ENCODE measurements at regions not wholly inside any gene's neighbourhood (a gene's known extent, or its start where the extent isn't known, plus 50 kb on each side); places are given as distances from the start of the nearest gene placed in this dataset.

DNA sequence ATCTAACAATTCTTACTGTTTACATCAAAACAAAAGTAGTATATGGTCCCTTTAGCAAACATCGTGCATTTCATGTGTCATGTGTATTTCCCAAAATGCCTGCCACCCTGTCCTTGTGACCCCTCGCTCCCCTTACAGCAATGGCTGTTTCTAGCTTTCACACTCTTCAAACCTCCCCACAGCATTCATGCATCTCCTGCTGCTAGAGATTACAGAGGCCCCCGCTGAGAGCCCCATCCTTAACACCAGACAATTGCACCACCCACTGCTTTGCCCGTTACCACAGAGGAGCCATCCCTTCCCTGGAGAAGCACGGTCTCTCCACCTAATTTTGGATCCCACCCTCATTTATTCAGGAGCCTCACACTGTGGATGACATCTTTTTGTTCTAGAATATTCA lies 149.7 kb upstream of the IRX4 start:
- intact Hi-C loops (cut with DNase I) = loop anchor here in 1 of 4 donors (10.0 kb wide), 1 partner anchor 268 kb away; no protein-coding TSS in a partner anchor
- DNase-seq = no peak
- no peak overlapping the region for H3K4me3 ChIP-seq
- H3K27ac ChIP-seq = no peak overlapping the region
- TF ChIP-seq POLR2A (IDR thresholded peaks at IDR 0.05) (no peak), EP300 (IDR thresholded peaks at IDR 0.05) (no peak)
- TF ChIP-seq, protein P1, sequence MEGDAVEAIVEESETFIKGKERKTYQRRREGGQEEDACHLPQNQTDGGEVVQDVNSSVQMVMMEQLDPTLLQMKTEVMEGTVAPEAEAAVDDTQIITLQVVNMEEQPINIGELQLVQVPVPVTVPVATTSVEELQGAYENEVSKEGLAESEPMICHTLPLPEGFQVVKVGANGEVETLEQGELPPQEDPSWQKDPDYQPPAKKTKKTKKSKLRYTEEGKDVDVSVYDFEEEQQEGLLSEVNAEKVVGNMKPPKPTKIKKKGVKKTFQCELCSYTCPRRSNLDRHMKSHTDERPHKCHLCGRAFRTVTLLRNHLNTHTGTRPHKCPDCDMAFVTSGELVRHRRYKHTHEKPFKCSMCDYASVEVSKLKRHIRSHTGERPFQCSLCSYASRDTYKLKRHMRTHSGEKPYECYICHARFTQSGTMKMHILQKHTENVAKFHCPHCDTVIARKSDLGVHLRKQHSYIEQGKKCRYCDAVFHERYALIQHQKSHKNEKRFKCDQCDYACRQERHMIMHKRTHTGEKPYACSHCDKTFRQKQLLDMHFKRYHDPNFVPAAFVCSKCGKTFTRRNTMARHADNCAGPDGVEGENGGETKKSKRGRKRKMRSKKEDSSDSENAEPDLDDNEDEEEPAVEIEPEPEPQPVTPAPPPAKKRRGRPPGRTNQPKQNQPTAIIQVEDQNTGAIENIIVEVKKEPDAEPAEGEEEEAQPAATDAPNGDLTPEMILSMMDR (IDR thresholded peaks at IDR 0.05) = no peak
- no peaks in the 10 kb centered on the region for H3K27me3 ChIP-seq
- WGBS, 3 donors = 68 to 78% (median 72%) methylated on average over 5 of the region's 5 CpGs
- H3K36me3 ChIP-seq = no peaks in the 10 kb centered on the region
- H3K9me3 ChIP-seq = no peaks in the 10 kb centered on the region
- no peaks in the 10 kb centered on the region for H3K4me1 ChIP-seq (ENCODE audit: insufficient read depth)

DNA sequence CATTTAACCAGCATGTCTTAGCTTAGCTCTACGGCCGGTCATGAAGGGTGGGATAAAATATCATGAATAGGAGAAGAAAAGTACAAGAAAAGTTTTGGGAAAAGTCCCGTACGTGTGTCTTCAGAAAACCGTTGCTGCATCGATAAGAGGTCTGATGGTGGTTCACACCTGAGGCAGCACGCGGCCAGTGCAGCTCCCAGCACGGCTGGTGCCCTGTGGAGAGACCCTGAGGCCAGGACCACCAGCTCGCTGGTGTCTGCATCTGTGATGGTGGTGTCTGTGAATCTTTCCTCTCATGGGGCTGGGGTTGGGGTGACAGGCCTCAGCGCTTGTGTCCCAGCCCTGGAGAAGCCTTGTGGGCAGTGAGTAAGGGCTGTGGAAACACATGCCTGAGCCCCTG lies 148.9 kb upstream of the IRX4 start:
- no peak for DNase-seq
- no peaks in the 10 kb centered on the region for H3K9me3 ChIP-seq
- H3K4me1 ChIP-seq (ENCODE audit: insufficient read depth) = no peaks in the 10 kb centered on the region
- TF ChIP-seq, protein P1 (IDR thresholded peaks at IDR 0.05) = no peak
- TF ChIP-seq POLR2A (IDR thresholded peaks at IDR 0.05) = no peak
- TF ChIP-seq EP300 (IDR thresholded peaks at IDR 0.05) = no peak
- 87 to 92% (median 90%) methylated on average over 11 of the region's 11 CpGs for WGBS, 3 donors
- no peak overlapping the region for H3K27ac ChIP-seq
- no peak overlapping the region for H3K4me3 ChIP-seq
- H3K27me3 ChIP-seq = no peaks in the 10 kb centered on the region
- intact Hi-C loops (cut with DNase I) = loop anchor here in 1 of 4 donors (10.0 kb wide), 1 partner anchor 267 kb away; no protein-coding TSS in a partner anchor
- no peaks in the 10 kb centered on the region for H3K36me3 ChIP-seq

DNA sequence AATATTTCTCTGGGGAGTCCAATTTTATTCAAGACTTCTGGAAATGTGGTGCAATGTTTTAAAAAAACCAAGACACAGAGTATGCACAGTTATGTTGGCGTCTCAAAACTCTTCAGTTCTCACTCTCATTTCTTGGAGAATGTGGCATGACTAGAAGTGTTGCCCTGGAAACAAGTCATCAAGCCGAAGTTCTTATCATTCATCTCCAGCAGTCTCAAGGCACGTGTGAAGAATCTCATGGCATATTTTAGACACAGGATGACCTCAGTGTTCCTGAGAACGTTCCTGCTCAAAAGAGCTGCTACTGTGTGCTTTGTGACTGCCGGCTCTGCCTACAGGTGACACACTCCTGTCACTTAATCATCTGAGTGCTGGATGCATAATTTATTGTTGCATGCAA lies 147.4 kb upstream of the IRX4 start:
- no peaks in the 10 kb centered on the region for H3K9me3 ChIP-seq
- H3K27ac ChIP-seq = no peak overlapping the region
- no peaks in the 10 kb centered on the region for H3K36me3 ChIP-seq
- DNase-seq = no peak
- TF ChIP-seq POLR2A (IDR thresholded peaks at IDR 0.05) (no peak), EP300 (IDR thresholded peaks at IDR 0.05) (no peak)
- TF ChIP-seq, protein P1 (IDR thresholded peaks at IDR 0.05) = no peak
- H3K4me1 ChIP-seq (ENCODE audit: insufficient read depth) = no peaks in the 10 kb centered on the region
- WGBS, 3 donors = 20 to 27% (median 23%) methylated on average over 5 of the region's 5 CpGs
- intact Hi-C loops (cut with DNase I) = loop anchor here in 1 of 4 donors (10.0 kb wide), 1 partner anchor 265 kb away; no protein-coding TSS in a partner anchor
- no peak overlapping the region for H3K4me3 ChIP-seq
- no peaks in the 10 kb centered on the region for H3K27me3 ChIP-seq

DNA sequence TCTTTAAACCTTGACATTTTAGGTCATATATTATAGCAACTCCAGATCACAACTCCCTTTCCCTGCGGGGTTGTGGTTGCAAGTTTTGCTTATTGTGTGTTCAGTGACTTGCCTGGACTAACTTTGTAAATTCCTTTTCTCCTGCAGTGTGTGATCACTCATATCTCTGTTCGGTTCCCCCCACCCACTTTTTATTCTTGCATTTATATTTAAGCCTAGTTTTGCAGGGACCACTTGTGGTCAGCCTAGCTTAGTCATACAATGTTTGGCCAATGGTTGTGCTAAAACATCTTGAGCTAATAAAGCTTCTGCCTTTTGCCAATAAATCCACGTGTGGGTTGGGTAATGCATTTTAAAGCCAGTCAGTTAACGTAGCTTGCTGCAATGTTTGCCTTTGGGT lies 146.5 kb upstream of the IRX4 start:
- no peaks in the 10 kb centered on the region for H3K27me3 ChIP-seq
- H3K27ac ChIP-seq = no peak overlapping the region
- 0 to 9% (median 4%) methylated on average over 4 of the region's 4 CpGs for WGBS, 3 donors
- no peak overlapping the region for H3K4me3 ChIP-seq
- intact Hi-C loops (cut with DNase I) = loop anchor here in 1 of 4 donors (10.0 kb wide), 1 partner anchor 594 kb away; no protein-coding TSS in a partner anchor
- TF ChIP-seq EP300 (IDR thresholded peaks at IDR 0.05) (no peak), POLR2A (IDR thresholded peaks at IDR 0.05) (no peak)
- TF ChIP-seq, protein P1 (IDR thresholded peaks at IDR 0.05) = no peak
- H3K36me3 ChIP-seq = no peaks in the 10 kb centered on the region
- no peak for DNase-seq
- H3K9me3 ChIP-seq = no peaks in the 10 kb centered on the region
- H3K4me1 ChIP-seq (ENCODE audit: insufficient read depth) = no peaks in the 10 kb centered on the region

All from ovary (tissue), 7 donors.